GM12873 (cell line): ENCODE measurements at regions not wholly inside any gene's neighbourhood (a gene's known extent, or its start where the extent isn't known, plus 50 kb on each side); places are given as distances from the start of the nearest gene placed in this dataset.

ENCODE experiments used
- TF ChIP-seq, protein P1 (sequence below): IDR thresholded peaks from 2 replicates; pipeline ENCODE4 v1.5.1; 2012; ENCODE audit warnings: low read depth, mild to moderate bottlenecking, moderate library complexity, low read length, control low read depth; ENCODE audit not compliant: insufficient read depth; ENCODE audit errors: missing control alignments

DNA sequence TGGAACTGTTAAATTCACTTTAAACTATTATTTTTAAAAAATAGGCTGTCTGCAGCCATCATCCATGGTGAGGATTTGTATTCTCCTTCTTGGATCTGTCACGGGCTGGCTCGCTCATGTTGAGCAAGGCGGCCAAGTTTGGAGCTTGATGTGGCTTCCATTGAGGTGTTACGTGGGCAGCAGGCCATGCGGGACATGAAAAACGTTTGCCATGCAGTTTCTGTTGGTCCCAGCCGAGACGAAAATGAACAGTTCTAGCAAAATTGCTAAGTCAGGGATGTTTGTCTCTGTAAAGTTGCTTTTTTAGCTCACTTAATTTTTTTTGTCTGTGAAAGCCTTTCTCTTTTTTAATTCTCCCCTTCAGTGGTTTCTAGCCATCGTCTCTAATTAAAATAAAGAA, 70.2 kb upstream of the MGAT5 start:
- TF ChIP-seq, protein P1, sequence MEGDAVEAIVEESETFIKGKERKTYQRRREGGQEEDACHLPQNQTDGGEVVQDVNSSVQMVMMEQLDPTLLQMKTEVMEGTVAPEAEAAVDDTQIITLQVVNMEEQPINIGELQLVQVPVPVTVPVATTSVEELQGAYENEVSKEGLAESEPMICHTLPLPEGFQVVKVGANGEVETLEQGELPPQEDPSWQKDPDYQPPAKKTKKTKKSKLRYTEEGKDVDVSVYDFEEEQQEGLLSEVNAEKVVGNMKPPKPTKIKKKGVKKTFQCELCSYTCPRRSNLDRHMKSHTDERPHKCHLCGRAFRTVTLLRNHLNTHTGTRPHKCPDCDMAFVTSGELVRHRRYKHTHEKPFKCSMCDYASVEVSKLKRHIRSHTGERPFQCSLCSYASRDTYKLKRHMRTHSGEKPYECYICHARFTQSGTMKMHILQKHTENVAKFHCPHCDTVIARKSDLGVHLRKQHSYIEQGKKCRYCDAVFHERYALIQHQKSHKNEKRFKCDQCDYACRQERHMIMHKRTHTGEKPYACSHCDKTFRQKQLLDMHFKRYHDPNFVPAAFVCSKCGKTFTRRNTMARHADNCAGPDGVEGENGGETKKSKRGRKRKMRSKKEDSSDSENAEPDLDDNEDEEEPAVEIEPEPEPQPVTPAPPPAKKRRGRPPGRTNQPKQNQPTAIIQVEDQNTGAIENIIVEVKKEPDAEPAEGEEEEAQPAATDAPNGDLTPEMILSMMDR = no peak

DNA sequence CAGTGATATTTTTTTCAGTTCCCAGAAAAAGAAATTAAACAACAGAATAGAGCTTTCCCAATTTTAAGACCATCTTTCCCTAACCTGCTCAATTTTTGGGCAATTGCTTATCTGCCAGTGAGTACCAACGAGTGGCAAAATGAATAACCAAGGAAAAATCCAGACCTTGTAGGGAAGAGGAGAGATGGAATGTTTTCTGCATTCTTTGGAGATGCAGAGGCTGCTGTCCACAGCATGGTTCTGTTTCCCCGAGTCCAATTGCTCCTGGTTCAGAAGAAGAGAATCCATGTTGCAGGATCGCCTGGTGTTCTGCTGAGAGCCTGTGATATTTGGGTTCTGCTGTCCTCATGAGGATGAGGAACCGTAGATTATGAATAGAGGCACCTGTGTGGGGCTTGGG, 68.2 kb upstream of the MGAT5 start:
- TF ChIP-seq, protein P1 = no peak

GRCh38 chr2:134189009-134189720, 64.7 kb upstream of the MGAT5 start:
- TF ChIP-seq, protein P1 = no peak

DNA sequence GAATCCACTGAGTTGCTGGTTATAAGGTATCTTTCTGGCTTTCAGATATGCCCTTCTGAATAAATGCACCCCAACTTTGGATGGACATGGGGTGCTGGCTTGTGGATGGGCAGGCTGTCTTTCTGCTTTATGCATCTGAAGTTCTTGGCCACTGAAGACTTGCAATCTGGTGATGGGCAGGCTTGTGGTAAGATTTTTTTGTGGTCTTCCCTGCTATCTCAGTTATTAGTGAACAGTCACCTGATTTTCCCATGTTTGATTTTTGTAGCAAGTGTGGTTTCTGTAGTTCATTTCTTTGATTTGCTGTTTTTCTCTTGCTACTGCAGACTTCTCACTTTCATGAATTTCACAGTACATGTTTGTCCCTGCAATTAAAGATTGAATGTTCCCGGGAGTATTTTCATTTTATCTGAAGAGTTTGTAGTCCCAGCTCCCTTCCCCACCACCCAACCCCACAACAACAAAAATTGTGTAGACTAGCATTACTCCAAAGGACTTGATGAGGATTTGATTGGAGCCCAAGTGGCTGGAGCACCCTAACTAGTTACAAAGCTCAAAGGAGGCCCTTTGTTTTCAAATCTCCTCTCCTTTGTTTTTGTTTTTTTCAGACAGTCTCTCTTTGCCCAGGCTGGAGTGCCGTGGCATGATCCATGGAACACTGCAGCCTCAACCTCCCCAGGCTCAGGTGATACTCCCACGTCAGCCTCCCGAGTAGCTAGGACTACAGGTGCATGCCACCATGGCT, 63.6 kb upstream of the MGAT5 start:
- TF ChIP-seq, protein P1 = no peak

GRCh38 chr2:134190807-134191203, 63.1 kb upstream of the MGAT5 start:
- TF ChIP-seq, protein P1 = no peak

GRCh38 chr2:134191835-134192234, 62.0 kb upstream of the MGAT5 start:
- TF ChIP-seq, protein P1 = no peak

- TF ChIP-seq, protein P1 = no peak
These were observed 60.9 kb upstream of the MGAT5 start for GRCh38 chr2:134193006-134193405.
